GM12878 (cell line): ENCODE measurements at regions not wholly inside any gene's neighbourhood (a gene's known extent, or its start where the extent isn't known, plus 50 kb on each side); places are given as distances from the start of the nearest gene placed in this dataset.

ENCODE experiments used
- ATAC-seq: fragments of 200-7000 bp; cut with Tn5 transposase; 3 replicates; pipeline ENCODE4 v1.9.1; 2020; ENCODE audit warnings: mild to moderate bottlenecking, moderate library complexity
- BruUV-seq: library from RNA; stranded (reverse); fragments of 400-500 nt; replicated peaks from 2 replicates; lab custom pipeline; 2021; lab: Mats Ljungman, UMichigan
- CTCF ChIA-PET: fragments of 300-600 bp; sonication (Branson Sonifier 250); formaldehyde crosslinking; extraction: SDS; loops from one replicate; lab custom pipeline; 2021; ENCODE audit warnings: inconsistent platforms; lab: Yijun Ruan, JAX
- POLR2A ChIA-PET: fragments of 350-600 bp; formaldehyde crosslinking; extraction: SDS; loops from one replicate; lab custom pipeline; 2021; ENCODE audit warnings: inconsistent platforms; lab: Charles Lee
- RAD21 ChIA-PET: fragments of 300-600 bp; sonication (Branson Sonifier 250); formaldehyde crosslinking; loops from one replicate; lab custom pipeline; 2023; ENCODE audit warnings: antibody characterized with exemption; ENCODE audit not compliant: unreplicated experiment; lab: Charles Lee
- SMC1A ChIA-PET: fragments of 300-600 bp; sonication (Branson Sonifier 250); formaldehyde crosslinking; loops from one replicate; lab custom pipeline; 2023; ENCODE audit not compliant: unreplicated experiment, uncharacterized antibody; lab: Charles Lee
- DNase-seq: peaks from one replicate; pipeline ENCODE4 v3.0.0-alpha.2; 2011; ENCODE audit warnings: low read depth, low spot score
- FAIRE-seq: peaks from 3 replicates; lab custom pipeline; 2011; peaks lifted over from hg19 to GRCh38; lab: Jason Lieb, UNC
- H2AFZ ChIP-seq: 2 replicates; pipeline ENCODE4 v1.6.0; 2011; ENCODE audit warnings: low read depth, low read length, control low read depth; ENCODE audit not compliant: control insufficient read depth
- H3K27ac ChIP-seq: 2 replicates; pipeline ENCODE4 v1.5.1; 2011; ENCODE audit warnings: control low read depth; ENCODE audit not compliant: control insufficient read depth, insufficient read depth
- H3K27me3 ChIP-seq, 2 experiments: replicated peaks in 1 of 2; 2 replicates each; pipeline versions ENCODE4 v1.6.0 to v1.6.1; 2011; ENCODE audit warnings: low read length in 1 of 2; ENCODE audit not compliant: control insufficient read depth in 2 of 2, insufficient read depth in 2 of 2
- H3K36me3 ChIP-seq, 2 experiments: 2 replicates each; pipeline ENCODE4 v1.5.1; 2011; ENCODE audit warnings: low read length in 1 of 2; ENCODE audit not compliant: control insufficient read depth in 2 of 2, insufficient read depth in 2 of 2
- H3K4me1 ChIP-seq: 2 replicates; pipeline ENCODE4 v1.6.1; 2011; ENCODE audit warnings: mild to moderate bottlenecking, low read length, moderate library complexity, mixed read lengths; ENCODE audit not compliant: control insufficient read depth, insufficient read depth
- H3K4me2 ChIP-seq: 2 replicates; pipeline ENCODE4 v1.6.0; 2011; ENCODE audit warnings: control low read depth; ENCODE audit not compliant: control insufficient read depth, insufficient read depth
- H3K4me3 ChIP-seq: fragments of 200-600 bp; sonication (generic); 2 replicates; pipeline ENCODE4 v1.5.1; 2016
- H3K79me2 ChIP-seq: 2 replicates; pipeline ENCODE4 v1.6.0; 2011; ENCODE audit warnings: low read length; ENCODE audit not compliant: control insufficient read depth, insufficient read depth
- H3K9ac ChIP-seq: 2 replicates; pipeline ENCODE4 v1.8.0; 2011; ENCODE audit warnings: low read length, control low read depth, mixed read lengths; ENCODE audit not compliant: control insufficient read depth, insufficient read depth
- H3K9me3 ChIP-seq: replicated peaks from 3 replicates; pipeline ENCODE4 v1.5.1; 2011; ENCODE audit warnings: mild to moderate bottlenecking, low read length; ENCODE audit not compliant: control insufficient read depth, insufficient read depth
- H4K20me1 ChIP-seq: 2 replicates; pipeline ENCODE4 v1.6.0; 2011; ENCODE audit not compliant: control insufficient read depth, insufficient read depth
- BRCA1 ChIP-seq: IDR thresholded peaks from 2 replicates; pipeline ENCODE4 v1.6.1; 2011; ENCODE audit warnings: low read depth, low read length, improper control_type of control experiment
- CBFB ChIP-seq: IDR thresholded peaks from 2 replicates; pipeline ENCODE4 v1.6.1; 2016; ENCODE audit warnings: antibody characterized with exemption, low read depth
- E2F8 ChIP-seq: fragments of 450-650 bp; IDR thresholded peaks from 2 replicates; pipeline ENCODE4 v1.6.1; 2018; ENCODE audit warnings: mild to moderate bottlenecking, low read depth, moderate library complexity; ENCODE audit not compliant: partially characterized antibody
- HCFC1 ChIP-seq: fragments of 150-350 bp; IDR thresholded peaks from 2 replicates; pipeline ENCODE4 v1.6.1; 2014; ENCODE audit warnings: low read length
- MYB ChIP-seq: fragments of 150-350 bp; IDR thresholded peaks from 2 replicates; pipeline ENCODE4 v1.6.1; 2014; ENCODE audit warnings: mild to moderate bottlenecking, low read depth, low read length, borderline replicate concordance
- NRF1 ChIP-seq: conservative IDR thresholded peaks from 2 replicates; pipeline ENCODE4 v1.6.1; 2011; ENCODE audit warnings: mild to moderate bottlenecking, low read depth, low read length, improper control_type of control experiment
- ZNF207 ChIP-seq: fragments of 450-650 bp; IDR thresholded peaks from 2 replicates; pipeline ENCODE4 v1.6.1; 2014; ENCODE audit warnings: antibody characterized with exemption, mild to moderate bottlenecking, borderline replicate concordance
- WGBS: methylation state at CpG from one replicate; pipeline ENCODE4 v1.1.6; 2016; ENCODE audit warnings: low lambda C conversion rate; ENCODE audit not compliant: insufficient replicate concordance, insufficient coverage; ENCODE audit errors: missing lambda C conversion rate; 5-methylcytosine and 5-hydroxymethylcytosine counted together
- in situ Hi-C: fragments of 300-500 bp; cut with MboI; formaldehyde crosslinking; loops from 9 replicates; pipeline ENCODE4 v1.14.3; 2018; ENCODE audit warnings: mixed read lengths
- intact Hi-C: fragments of 100-400 bp; cut with micrococcal nuclease; formaldehyde crosslinking; loops from one replicate; pipeline ENCODE4 v1.14.2; 2022; ENCODE audit not compliant: unreplicated experiment

GRCh38 chr5:120141076-120141475 lies 323.0 kb upstream of the PRR16 start:
- BruUV-seq, result no TSS peak
- SMC1A ChIA-PET, result no interaction called here

More at GRCh38 chr5:120141076-120141475, 323.0 kb upstream of the PRR16 start:
- POLR2A ChIA-PET, result no interaction called here
- RAD21 ChIA-PET, result no interaction called here
- in situ Hi-C loops (no loop called here), intact Hi-C loops (no loop called here)
- DNase-seq, result no peak
- Histone ChIP-seq H3K4me2 (no peak overlapping the region), H3K27ac (no peak overlapping the region), H2AFZ (no peak overlapping the region), H3K9ac (no peak overlapping the region)
- ATAC-seq, result no peak
- FAIRE-seq, result no peak
- CTCF ChIA-PET, result no interaction called here
- TF ChIP-seq ZNF207 (no peak), HCFC1 (no peak), MYB (no peak), E2F8 (no peak), BRCA1 (no peak), NRF1 (no peak), CBFB (no peak)
- TF ChIP-seq, all 136 proteins: peak for 0
- no peaks in the 10 kb centered on the region for H3K27me3 ChIP-seq
- H4K20me1 ChIP-seq, result no peaks in the 10 kb centered on the region
- no peaks in the 10 kb centered on the region for H3K79me2 ChIP-seq
- H3K9me3 ChIP-seq, result no peaks in the 10 kb centered on the region
- no peaks in the 10 kb centered on the region for H3K36me3 ChIP-seq
- H3K4me1 ChIP-seq, result no peaks in the 10 kb centered on the region
- no peak overlapping the region for H3K4me3 ChIP-seq
- WGBS, result 46% methylated on average over 2 of the region's 2 CpGs
